Memory B cell (primary cell): ENCODE measurements at regions not wholly inside any gene's neighbourhood (a gene's known extent, or its start where the extent isn't known, plus 50 kb on each side); places are given as distances from the start of the nearest gene placed in this dataset.

Source experiments
- ATAC-seq: fragments of 150-1000 bp; cut with Tn5 transposase; 2 replicates; pipeline ENCODE4 v1.10.0; 2021; ENCODE audit warnings: low read depth, mild to moderate bottlenecking, moderate library complexity
- DNase-seq, 2 donors: peaks; one replicate each; pipeline ENCODE4 v3.0.0; 2022; ENCODE audit warnings: low spot score in 2 of 2
- H3K27ac Mint-ChIP-seq: one replicate; pipeline ENCODE4 v1.8.0; 2022; ENCODE audit warnings: mild to moderate bottlenecking, moderate library complexity, mixed read lengths
- H3K27me3 Mint-ChIP-seq: one replicate; pipeline ENCODE4 v1.8.0; 2022; ENCODE audit warnings: mixed read lengths
- H3K36me3 Mint-ChIP-seq: one replicate; pipeline ENCODE4 v1.8.0; 2022; ENCODE audit warnings: mild to moderate bottlenecking, mixed read lengths
- H3K4me1 Mint-ChIP-seq: one replicate; pipeline ENCODE4 v1.8.0; 2022; ENCODE audit warnings: mixed read lengths
- H3K4me3 Mint-ChIP-seq: one replicate; pipeline ENCODE4 v1.8.0; 2022; ENCODE audit warnings: mild to moderate bottlenecking, moderate library complexity, mixed read lengths
- H3K9me3 Mint-ChIP-seq: one replicate; pipeline ENCODE4 v1.8.0; 2022; ENCODE audit warnings: mixed read lengths

- peaks cover 4% of the 10 kb centered on the region for H3K9me3 Mint-ChIP-seq
- no peaks in the 10 kb centered on the region for H3K4me1 Mint-ChIP-seq
- no peaks in the 10 kb centered on the region for H3K27me3 Mint-ChIP-seq
- H3K27ac Mint-ChIP-seq: no peak overlapping the region
- no peak for ATAC-seq
- no peaks in the 10 kb centered on the region for H3K36me3 Mint-ChIP-seq
- no peak overlapping the region for H3K4me3 Mint-ChIP-seq
- no peak for DNase-seq
Measured at GRCh38 chr2:125857971-125858794, 797.8 kb upstream of the GYPC start.

- no peaks in the 10 kb centered on the region for H3K27me3 Mint-ChIP-seq
Measured at GRCh38 chr2:125861461-125861860, 794.5 kb upstream of the GYPC start.

GRCh38 chr2:125867908-125868307, 788.0 kb upstream of the GYPC start:
- ATAC-seq (no peak), DNase-seq (no peak)
- Mint-ChIP-seq H3K4me3 (no peak overlapping the region), H3K36me3 (no peaks in the 10 kb centered on the region), H3K27me3 (no peaks in the 10 kb centered on the region), H3K4me1 (no peaks in the 10 kb centered on the region), H3K9me3 (no peaks in the 10 kb centered on the region), H3K27ac (no peak overlapping the region)

More at GRCh38 chr2:125861461-125861860, 794.5 kb upstream of the GYPC start:
- no peak for DNase-seq
- Mint-ChIP-seq H3K27ac (no peak overlapping the region), H3K9me3 (peaks cover 2% of the 10 kb centered on the region), H3K4me1 (no peaks in the 10 kb centered on the region), H3K36me3 (no peaks in the 10 kb centered on the region), H3K4me3 (no peak overlapping the region)
- no peak for ATAC-seq

- Mint-ChIP-seq H3K27me3 (no peaks in the 10 kb centered on the region), H3K4me1 (no peaks in the 10 kb centered on the region), H3K27ac (no peak overlapping the region), H3K4me3 (no peak overlapping the region), H3K9me3 (peaks cover 5% of the 10 kb centered on the region), H3K36me3 (no peaks in the 10 kb centered on the region)
- ATAC-seq (no peak), DNase-seq (no peak)
Measured at GRCh38 chr2:125870264-125870663, 785.7 kb upstream of the GYPC start.

- H3K27me3 Mint-ChIP-seq: no peaks in the 10 kb centered on the region
- no peaks in the 10 kb centered on the region for H3K4me1 Mint-ChIP-seq
- H3K36me3 Mint-ChIP-seq: no peaks in the 10 kb centered on the region
- peaks cover 5% of the 10 kb centered on the region for H3K9me3 Mint-ChIP-seq
- H3K4me3 Mint-ChIP-seq: no peak overlapping the region
- no peak overlapping the region for H3K27ac Mint-ChIP-seq
- ATAC-seq (no peak), DNase-seq (no peak)
Measured at GRCh38 chr2:125870746-125871145, 785.2 kb upstream of the GYPC start.

- ATAC-seq: no peak
- DNase-seq: no peak
- Mint-ChIP-seq H3K27me3 (no peaks in the 10 kb centered on the region), H3K27ac (no peak overlapping the region), H3K9me3 (peaks cover 6% of the 10 kb centered on the region), H3K36me3 (no peaks in the 10 kb centered on the region), H3K4me1 (no peaks in the 10 kb centered on the region), H3K4me3 (no peak overlapping the region)
Measured at GRCh38 chr2:125874564-125874963, 781.4 kb upstream of the GYPC start.

GRCh38 chr2:125885340-125885739, 770.6 kb upstream of the GYPC start:
- DNase-seq (no peak), ATAC-seq (no peak)
- H3K27me3 Mint-ChIP-seq: no peaks in the 10 kb centered on the region
- no peak overlapping the region for H3K27ac Mint-ChIP-seq
- H3K4me3 Mint-ChIP-seq: no peak overlapping the region
- H3K36me3 Mint-ChIP-seq: no peaks in the 10 kb centered on the region
- no peaks in the 10 kb centered on the region for H3K9me3 Mint-ChIP-seq
- no peaks in the 10 kb centered on the region for H3K4me1 Mint-ChIP-seq

GRCh38 chr2:125886153-125886552, 769.8 kb upstream of the GYPC start:
- DNase-seq (no peak), ATAC-seq (no peak)
- no peak overlapping the region for H3K27ac Mint-ChIP-seq
- no peaks in the 10 kb centered on the region for H3K9me3 Mint-ChIP-seq
- H3K4me1 Mint-ChIP-seq: no peaks in the 10 kb centered on the region
- H3K4me3 Mint-ChIP-seq: no peak overlapping the region
- no peaks in the 10 kb centered on the region for H3K27me3 Mint-ChIP-seq
- H3K36me3 Mint-ChIP-seq: no peaks in the 10 kb centered on the region

- no peaks in the 10 kb centered on the region for H3K36me3 Mint-ChIP-seq
- H3K9me3 Mint-ChIP-seq: peaks cover 15% of the 10 kb centered on the region
- H3K27me3 Mint-ChIP-seq: no peaks in the 10 kb centered on the region
- H3K4me1 Mint-ChIP-seq: no peaks in the 10 kb centered on the region
- H3K4me3 Mint-ChIP-seq: no peak overlapping the region
- H3K27ac Mint-ChIP-seq: no peak overlapping the region
- DNase-seq (no peak), ATAC-seq (no peak)
Measured at GRCh38 chr2:125901278-125901677, 754.7 kb upstream of the GYPC start.

- no peak overlapping the region for H3K4me3 Mint-ChIP-seq
- ATAC-seq (no peak), DNase-seq (no peak)
- H3K27me3 Mint-ChIP-seq: no peaks in the 10 kb centered on the region
- H3K9me3 Mint-ChIP-seq: peaks cover 6% of the 10 kb centered on the region
- no peak overlapping the region for H3K27ac Mint-ChIP-seq
- no peaks in the 10 kb centered on the region for H3K36me3 Mint-ChIP-seq
- no peaks in the 10 kb centered on the region for H3K4me1 Mint-ChIP-seq
Measured at GRCh38 chr2:125925891-125926546, 729.9 kb upstream of the GYPC start.

- H3K4me3 Mint-ChIP-seq: no peak overlapping the region
- DNase-seq (no peak), ATAC-seq (no peak)
- H3K27me3 Mint-ChIP-seq: no peaks in the 10 kb centered on the region
- H3K36me3 Mint-ChIP-seq: no peaks in the 10 kb centered on the region
- no peaks in the 10 kb centered on the region for H3K4me1 Mint-ChIP-seq
- peaks cover 6% of the 10 kb centered on the region for H3K9me3 Mint-ChIP-seq
- H3K27ac Mint-ChIP-seq: no peak overlapping the region
Measured at GRCh38 chr2:125935559-125935958, 720.4 kb upstream of the GYPC start.

- Mint-ChIP-seq H3K27me3 (peaks cover 1% of the 10 kb centered on the region), H3K4me1 (no peaks in the 10 kb centered on the region), H3K36me3 (no peaks in the 10 kb centered on the region), H3K27ac (no peak overlapping the region), H3K9me3 (peaks cover 14% of the 10 kb centered on the region), H3K4me3 (no peak overlapping the region)
- DNase-seq (no peak), ATAC-seq (no peak)
Measured at GRCh38 chr2:125942585-125943424, 713.2 kb upstream of the GYPC start.

- no peaks in the 10 kb centered on the region for H3K4me1 Mint-ChIP-seq
- no peaks in the 10 kb centered on the region for H3K36me3 Mint-ChIP-seq
- H3K27ac Mint-ChIP-seq: no peak overlapping the region
- ATAC-seq: no peak
- H3K9me3 Mint-ChIP-seq: peaks cover 8% of the 10 kb centered on the region
- no peak overlapping the region for H3K4me3 Mint-ChIP-seq
- no peaks in the 10 kb centered on the region for H3K27me3 Mint-ChIP-seq
- no peak for DNase-seq
Measured at GRCh38 chr2:125959047-125959446, 696.9 kb upstream of the GYPC start.

GRCh38 chr2:125961739-125962138, 694.2 kb upstream of the GYPC start:
- ATAC-seq (no peak), DNase-seq (no peak)
- H3K27me3 Mint-ChIP-seq: no peaks in the 10 kb centered on the region
- H3K36me3 Mint-ChIP-seq: no peaks in the 10 kb centered on the region
- H3K9me3 Mint-ChIP-seq: peaks cover 6% of the 10 kb centered on the region
- H3K27ac Mint-ChIP-seq: no peak overlapping the region
- no peak overlapping the region for H3K4me3 Mint-ChIP-seq
- no peaks in the 10 kb centered on the region for H3K4me1 Mint-ChIP-seq
